ENCODE measurements at regions not wholly inside any gene's neighbourhood (a gene's known extent, or its start where the extent isn't known, plus 50 kb on each side); places are given as distances from the start of the nearest gene placed in this dataset.

DNA sequence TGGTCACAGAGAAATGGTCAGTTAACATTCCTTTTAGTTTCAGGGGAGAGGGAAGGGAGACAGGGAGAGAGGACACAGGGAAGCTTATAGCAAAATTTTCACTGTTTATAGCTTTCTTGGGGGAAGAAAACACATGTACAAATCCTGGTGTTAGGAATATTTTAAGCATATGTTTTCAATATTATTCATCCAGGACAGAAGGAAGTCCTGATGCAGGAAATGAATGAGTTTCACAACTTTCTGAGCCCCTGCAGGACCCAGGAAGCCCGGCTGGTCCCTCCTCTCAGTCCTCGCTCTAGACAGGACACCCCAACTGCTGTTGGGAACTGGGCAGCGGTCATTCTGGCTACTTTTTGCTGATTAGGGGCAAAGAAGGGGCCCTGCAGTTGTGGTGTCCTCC, 71.1 kb upstream of the ZDHHC17 start:
- DNase-seq (ENCODE audit: low read depth, low spot score) (no peak), ATAC-seq (no peak)
- RAD21 ChIA-PET (ENCODE audit: low non-redundant PET in 1 of 2, low total read pairs in 2 of 2, uncharacterized antibody in 2 of 2, unreplicated experiment in 2 of 2), result no interaction called here
- POLR2A ChIA-PET, result no interaction called here
- no peaks in the 10 kb centered on the region for H3K79me2 ChIP-seq (ENCODE audit: insufficient read depth, low read length)
- H3K27me3 ChIP-seq (ENCODE audit: insufficient read depth, low read length), result no peaks in the 10 kb centered on the region
- TF ChIP-seq CEBPB (IDR thresholded peaks at IDR 0.05; ENCODE audit: low read depth), result no peak
- TF ChIP-seq, protein P1, sequence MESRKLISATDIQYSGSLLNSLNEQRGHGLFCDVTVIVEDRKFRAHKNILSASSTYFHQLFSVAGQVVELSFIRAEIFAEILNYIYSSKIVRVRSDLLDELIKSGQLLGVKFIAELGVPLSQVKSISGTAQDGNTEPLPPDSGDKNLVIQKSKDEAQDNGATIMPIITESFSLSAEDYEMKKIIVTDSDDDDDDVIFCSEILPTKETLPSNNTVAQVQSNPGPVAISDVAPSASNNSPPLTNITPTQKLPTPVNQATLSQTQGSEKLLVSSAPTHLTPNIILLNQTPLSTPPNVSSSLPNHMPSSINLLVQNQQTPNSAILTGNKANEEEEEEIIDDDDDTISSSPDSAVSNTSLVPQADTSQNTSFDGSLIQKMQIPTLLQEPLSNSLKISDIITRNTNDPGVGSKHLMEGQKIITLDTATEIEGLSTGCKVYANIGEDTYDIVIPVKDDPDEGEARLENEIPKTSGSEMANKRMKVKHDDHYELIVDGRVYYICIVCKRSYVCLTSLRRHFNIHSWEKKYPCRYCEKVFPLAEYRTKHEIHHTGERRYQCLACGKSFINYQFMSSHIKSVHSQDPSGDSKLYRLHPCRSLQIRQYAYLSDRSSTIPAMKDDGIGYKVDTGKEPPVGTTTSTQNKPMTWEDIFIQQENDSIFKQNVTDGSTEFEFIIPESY (IDR thresholded peaks at IDR 0.05; ENCODE audit: extremely low read depth, insufficient replicate concordance, low read length), result no peak
- TF ChIP-seq, protein P2, sequence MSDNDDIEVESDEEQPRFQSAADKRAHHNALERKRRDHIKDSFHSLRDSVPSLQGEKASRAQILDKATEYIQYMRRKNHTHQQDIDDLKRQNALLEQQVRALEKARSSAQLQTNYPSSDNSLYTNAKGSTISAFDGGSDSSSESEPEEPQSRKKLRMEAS (IDR thresholded peaks at IDR 0.05), result no peak
- TF ChIP-seq, protein P3, sequence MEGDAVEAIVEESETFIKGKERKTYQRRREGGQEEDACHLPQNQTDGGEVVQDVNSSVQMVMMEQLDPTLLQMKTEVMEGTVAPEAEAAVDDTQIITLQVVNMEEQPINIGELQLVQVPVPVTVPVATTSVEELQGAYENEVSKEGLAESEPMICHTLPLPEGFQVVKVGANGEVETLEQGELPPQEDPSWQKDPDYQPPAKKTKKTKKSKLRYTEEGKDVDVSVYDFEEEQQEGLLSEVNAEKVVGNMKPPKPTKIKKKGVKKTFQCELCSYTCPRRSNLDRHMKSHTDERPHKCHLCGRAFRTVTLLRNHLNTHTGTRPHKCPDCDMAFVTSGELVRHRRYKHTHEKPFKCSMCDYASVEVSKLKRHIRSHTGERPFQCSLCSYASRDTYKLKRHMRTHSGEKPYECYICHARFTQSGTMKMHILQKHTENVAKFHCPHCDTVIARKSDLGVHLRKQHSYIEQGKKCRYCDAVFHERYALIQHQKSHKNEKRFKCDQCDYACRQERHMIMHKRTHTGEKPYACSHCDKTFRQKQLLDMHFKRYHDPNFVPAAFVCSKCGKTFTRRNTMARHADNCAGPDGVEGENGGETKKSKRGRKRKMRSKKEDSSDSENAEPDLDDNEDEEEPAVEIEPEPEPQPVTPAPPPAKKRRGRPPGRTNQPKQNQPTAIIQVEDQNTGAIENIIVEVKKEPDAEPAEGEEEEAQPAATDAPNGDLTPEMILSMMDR (IDR thresholded peaks at IDR 0.05 in 2 of 3, conservative IDR thresholded peaks at IDR 0.05 in 1 of 3; ENCODE audit: borderline replicate concordance in 1 of 3, insufficient read depth in 1 of 3, low read depth in 2 of 3, low read length in 2 of 3), result no peak
- no peak for TF ChIP-seq YY1 (IDR thresholded peaks at IDR 0.05; ENCODE audit: extremely low read depth, insufficient replicate concordance, low read depth, low read length)
- TF ChIP-seq SRF (IDR thresholded peaks at IDR 0.05; ENCODE audit: low read depth), result no peak
- no peak for TF ChIP-seq POLR2A (IDR thresholded peaks at IDR 0.05; ENCODE audit: borderline replicate concordance, extremely low read depth, insufficient read depth, insufficient read length)
- no peak for TF ChIP-seq ELF1 (IDR thresholded peaks at IDR 0.05; ENCODE audit: borderline replicate concordance, low read depth)
- TF ChIP-seq CBX3 (IDR thresholded peaks at IDR 0.05; ENCODE audit: low read depth), result no peak
- no peak for TF ChIP-seq JUND (IDR thresholded peaks at IDR 0.05)
- TF ChIP-seq SP1 (IDR thresholded peaks at IDR 0.05; ENCODE audit: low read depth), result no peak
- TF ChIP-seq RAD21 (IDR thresholded peaks at IDR 0.05; ENCODE audit: low read depth), result no peak
- TF ChIP-seq TCF7L2 (IDR thresholded peaks at IDR 0.05; ENCODE audit: borderline replicate concordance, extremely low read depth, insufficient read depth, insufficient read length), result no peak
- no peak for TF ChIP-seq ZNF274 (IDR thresholded peaks at IDR 0.05; ENCODE audit: low read depth, low read length)
- no peak for TF ChIP-seq ZFX (IDR thresholded peaks at IDR 0.05)
- TF ChIP-seq, protein P4, sequence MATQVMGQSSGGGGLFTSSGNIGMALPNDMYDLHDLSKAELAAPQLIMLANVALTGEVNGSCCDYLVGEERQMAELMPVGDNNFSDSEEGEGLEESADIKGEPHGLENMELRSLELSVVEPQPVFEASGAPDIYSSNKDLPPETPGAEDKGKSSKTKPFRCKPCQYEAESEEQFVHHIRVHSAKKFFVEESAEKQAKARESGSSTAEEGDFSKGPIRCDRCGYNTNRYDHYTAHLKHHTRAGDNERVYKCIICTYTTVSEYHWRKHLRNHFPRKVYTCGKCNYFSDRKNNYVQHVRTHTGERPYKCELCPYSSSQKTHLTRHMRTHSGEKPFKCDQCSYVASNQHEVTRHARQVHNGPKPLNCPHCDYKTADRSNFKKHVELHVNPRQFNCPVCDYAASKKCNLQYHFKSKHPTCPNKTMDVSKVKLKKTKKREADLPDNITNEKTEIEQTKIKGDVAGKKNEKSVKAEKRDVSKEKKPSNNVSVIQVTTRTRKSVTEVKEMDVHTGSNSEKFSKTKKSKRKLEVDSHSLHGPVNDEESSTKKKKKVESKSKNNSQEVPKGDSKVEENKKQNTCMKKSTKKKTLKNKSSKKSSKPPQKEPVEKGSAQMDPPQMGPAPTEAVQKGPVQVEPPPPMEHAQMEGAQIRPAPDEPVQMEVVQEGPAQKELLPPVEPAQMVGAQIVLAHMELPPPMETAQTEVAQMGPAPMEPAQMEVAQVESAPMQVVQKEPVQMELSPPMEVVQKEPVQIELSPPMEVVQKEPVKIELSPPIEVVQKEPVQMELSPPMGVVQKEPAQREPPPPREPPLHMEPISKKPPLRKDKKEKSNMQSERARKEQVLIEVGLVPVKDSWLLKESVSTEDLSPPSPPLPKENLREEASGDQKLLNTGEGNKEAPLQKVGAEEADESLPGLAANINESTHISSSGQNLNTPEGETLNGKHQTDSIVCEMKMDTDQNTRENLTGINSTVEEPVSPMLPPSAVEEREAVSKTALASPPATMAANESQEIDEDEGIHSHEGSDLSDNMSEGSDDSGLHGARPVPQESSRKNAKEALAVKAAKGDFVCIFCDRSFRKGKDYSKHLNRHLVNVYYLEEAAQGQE (IDR thresholded peaks at IDR 0.05; ENCODE audit: low read depth), result no peak
- no peak for TF ChIP-seq FOSL1 (IDR thresholded peaks at IDR 0.05; ENCODE audit: low read depth)
- no peak overlapping the region for H2AFZ ChIP-seq (ENCODE audit: low read depth, low read length, poor library complexity, severe bottlenecking)
- H3K9ac ChIP-seq (ENCODE audit: low read length), result no peak overlapping the region
- no peak overlapping the region for H3K4me3 ChIP-seq (replicated peaks in 1 of 2; ENCODE audit: low read depth in 1 of 2, low read length in 2 of 2)
- H3K4me1 ChIP-seq (ENCODE audit: control insufficient read depth in 1 of 2, insufficient read depth in 2 of 2, low read length in 2 of 2), result no peaks in the 10 kb centered on the region
- BruUV-seq (replicated peaks), result no TSS peak
- CTCF ChIA-PET, result no interaction called here
- no peak overlapping the region for H3K4me2 ChIP-seq (ENCODE audit: low read length)
- no peaks in the 10 kb centered on the region for H4K20me1 ChIP-seq (ENCODE audit: insufficient read depth)
- no peaks in the 10 kb centered on the region for H3K9me3 ChIP-seq (ENCODE audit: control insufficient read depth in 1 of 2, insufficient read depth in 1 of 2, low read depth in 1 of 2, low read length in 2 of 2)
- intact Hi-C loops (cut with micrococcal nuclease), result no loop called here
- H3K27ac ChIP-seq (ENCODE audit: low read depth, low read length), result no peak overlapping the region
- no peaks in the 10 kb centered on the region for H3K9me2 ChIP-seq (ENCODE audit: insufficient read depth)
- H3K36me3 ChIP-seq (ENCODE audit: control insufficient read depth in 1 of 2, insufficient read depth in 2 of 2, low read length in 2 of 2), result no peaks in the 10 kb centered on the region

All from HCT116 (cell line).